ENCODE measurements at regions not wholly inside any gene's neighbourhood (a gene's known extent, or its start where the extent isn't known, plus 50 kb on each side); places are given as distances from the start of the nearest gene placed in this dataset.

DNA sequence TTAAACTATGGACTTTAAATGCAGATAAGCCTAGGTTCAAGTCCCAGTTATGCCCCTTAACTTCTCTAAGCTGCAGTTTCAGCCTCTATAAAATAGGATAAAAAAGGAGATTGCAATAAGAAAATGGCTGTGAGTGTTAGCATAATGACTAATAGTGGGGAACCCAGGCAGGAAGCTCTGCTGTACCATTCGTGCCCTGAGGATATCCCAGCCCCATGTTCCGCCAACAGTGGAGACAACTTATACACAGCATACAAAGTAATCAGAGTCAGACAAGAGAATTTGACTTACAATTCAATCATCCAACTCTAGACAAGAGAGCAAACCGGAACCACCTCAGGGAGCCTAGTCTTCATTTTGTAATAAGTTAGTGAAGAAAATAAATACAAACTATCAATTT, 141.5 kb upstream of the FSTL4 start:
- Histone ChIP-seq H3K4me3 (replicated peaks; ENCODE audit: insufficient read depth, low read length) (no peak overlapping the region), H3K27ac (replicated peaks) (no peak overlapping the region), H3K27me3 (ENCODE audit: insufficient read depth, poor library complexity, severe bottlenecking) (no peaks in the 10 kb centered on the region)
- no peak for DNase-seq (ENCODE audit: low read depth in 1 of 2, low spot score in 1 of 2)
- no peak for TF ChIP-seq GABPA (IDR thresholded peaks at IDR 0.05; ENCODE audit: low read depth)
- TF ChIP-seq POLR2AphosphoS5 (IDR thresholded peaks at IDR 0.05; ENCODE audit: low read depth): no peak
- no peak for TF ChIP-seq SPI1 (IDR thresholded peaks at IDR 0.05; ENCODE audit: borderline replicate concordance, low read depth)
- TF ChIP-seq, protein P1, sequence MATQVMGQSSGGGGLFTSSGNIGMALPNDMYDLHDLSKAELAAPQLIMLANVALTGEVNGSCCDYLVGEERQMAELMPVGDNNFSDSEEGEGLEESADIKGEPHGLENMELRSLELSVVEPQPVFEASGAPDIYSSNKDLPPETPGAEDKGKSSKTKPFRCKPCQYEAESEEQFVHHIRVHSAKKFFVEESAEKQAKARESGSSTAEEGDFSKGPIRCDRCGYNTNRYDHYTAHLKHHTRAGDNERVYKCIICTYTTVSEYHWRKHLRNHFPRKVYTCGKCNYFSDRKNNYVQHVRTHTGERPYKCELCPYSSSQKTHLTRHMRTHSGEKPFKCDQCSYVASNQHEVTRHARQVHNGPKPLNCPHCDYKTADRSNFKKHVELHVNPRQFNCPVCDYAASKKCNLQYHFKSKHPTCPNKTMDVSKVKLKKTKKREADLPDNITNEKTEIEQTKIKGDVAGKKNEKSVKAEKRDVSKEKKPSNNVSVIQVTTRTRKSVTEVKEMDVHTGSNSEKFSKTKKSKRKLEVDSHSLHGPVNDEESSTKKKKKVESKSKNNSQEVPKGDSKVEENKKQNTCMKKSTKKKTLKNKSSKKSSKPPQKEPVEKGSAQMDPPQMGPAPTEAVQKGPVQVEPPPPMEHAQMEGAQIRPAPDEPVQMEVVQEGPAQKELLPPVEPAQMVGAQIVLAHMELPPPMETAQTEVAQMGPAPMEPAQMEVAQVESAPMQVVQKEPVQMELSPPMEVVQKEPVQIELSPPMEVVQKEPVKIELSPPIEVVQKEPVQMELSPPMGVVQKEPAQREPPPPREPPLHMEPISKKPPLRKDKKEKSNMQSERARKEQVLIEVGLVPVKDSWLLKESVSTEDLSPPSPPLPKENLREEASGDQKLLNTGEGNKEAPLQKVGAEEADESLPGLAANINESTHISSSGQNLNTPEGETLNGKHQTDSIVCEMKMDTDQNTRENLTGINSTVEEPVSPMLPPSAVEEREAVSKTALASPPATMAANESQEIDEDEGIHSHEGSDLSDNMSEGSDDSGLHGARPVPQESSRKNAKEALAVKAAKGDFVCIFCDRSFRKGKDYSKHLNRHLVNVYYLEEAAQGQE (IDR thresholded peaks at IDR 0.05; ENCODE audit: insufficient replicate concordance, low read depth): no peak
- TF ChIP-seq, protein P2, sequence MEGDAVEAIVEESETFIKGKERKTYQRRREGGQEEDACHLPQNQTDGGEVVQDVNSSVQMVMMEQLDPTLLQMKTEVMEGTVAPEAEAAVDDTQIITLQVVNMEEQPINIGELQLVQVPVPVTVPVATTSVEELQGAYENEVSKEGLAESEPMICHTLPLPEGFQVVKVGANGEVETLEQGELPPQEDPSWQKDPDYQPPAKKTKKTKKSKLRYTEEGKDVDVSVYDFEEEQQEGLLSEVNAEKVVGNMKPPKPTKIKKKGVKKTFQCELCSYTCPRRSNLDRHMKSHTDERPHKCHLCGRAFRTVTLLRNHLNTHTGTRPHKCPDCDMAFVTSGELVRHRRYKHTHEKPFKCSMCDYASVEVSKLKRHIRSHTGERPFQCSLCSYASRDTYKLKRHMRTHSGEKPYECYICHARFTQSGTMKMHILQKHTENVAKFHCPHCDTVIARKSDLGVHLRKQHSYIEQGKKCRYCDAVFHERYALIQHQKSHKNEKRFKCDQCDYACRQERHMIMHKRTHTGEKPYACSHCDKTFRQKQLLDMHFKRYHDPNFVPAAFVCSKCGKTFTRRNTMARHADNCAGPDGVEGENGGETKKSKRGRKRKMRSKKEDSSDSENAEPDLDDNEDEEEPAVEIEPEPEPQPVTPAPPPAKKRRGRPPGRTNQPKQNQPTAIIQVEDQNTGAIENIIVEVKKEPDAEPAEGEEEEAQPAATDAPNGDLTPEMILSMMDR (IDR thresholded peaks at IDR 0.05; ENCODE audit: insufficient read depth, low read length): no peak

DNA sequence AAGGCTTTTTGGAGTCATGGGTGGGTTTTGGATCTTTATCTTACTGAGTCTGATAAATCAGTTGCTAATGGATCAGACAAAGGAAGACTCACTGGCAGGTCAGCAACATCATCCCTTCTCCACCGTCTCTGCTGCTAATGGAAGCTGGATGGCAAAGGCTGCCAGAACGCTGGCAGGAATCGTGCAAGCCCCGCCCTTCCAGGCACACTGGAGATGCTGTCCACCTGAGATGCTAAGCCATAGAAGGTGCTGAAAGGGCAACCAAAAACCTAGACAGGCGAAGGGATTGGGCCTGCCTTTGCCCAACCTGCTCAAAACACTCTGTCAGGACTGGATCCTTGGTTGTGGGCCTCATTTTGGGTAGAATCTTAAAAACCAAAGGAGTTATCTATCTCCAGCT, 139.5 kb upstream of the FSTL4 start:
- TF ChIP-seq, protein P1 (IDR thresholded peaks at IDR 0.05; ENCODE audit: insufficient replicate concordance, low read depth): no peak
- H3K27ac ChIP-seq (replicated peaks): no peak overlapping the region
- H3K4me3 ChIP-seq (replicated peaks; ENCODE audit: insufficient read depth, low read length): no peak overlapping the region
- no peaks in the 10 kb centered on the region for H3K27me3 ChIP-seq (ENCODE audit: insufficient read depth, poor library complexity, severe bottlenecking)
- no peak for DNase-seq (ENCODE audit: low read depth in 1 of 2, low spot score in 1 of 2)

DNA sequence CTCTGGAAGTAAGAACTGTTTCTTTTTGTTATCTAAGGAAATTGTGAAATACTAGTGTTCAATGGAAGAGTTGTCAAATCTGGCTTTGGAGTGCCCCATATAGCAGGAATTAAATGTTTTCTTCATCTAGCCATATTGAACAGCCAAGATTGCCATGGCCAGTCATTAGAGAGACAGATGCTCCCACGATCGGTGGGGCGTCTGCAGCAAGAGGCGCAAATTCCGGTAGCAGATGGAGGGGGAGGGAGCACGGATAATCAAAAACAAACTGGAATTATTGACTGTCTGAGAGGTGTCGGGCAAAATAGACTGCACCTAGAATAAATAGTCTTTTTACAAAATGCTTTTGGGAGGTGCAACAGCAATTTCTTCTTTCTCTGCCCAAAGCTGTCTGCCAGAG, 139.1 kb upstream of the FSTL4 start:
- H3K27ac ChIP-seq (replicated peaks): no peak overlapping the region
- H3K27me3 ChIP-seq (ENCODE audit: insufficient read depth, poor library complexity, severe bottlenecking): no peaks in the 10 kb centered on the region
- DNase-seq (ENCODE audit: low read depth in 1 of 2, low spot score in 1 of 2): no peak
- no peak overlapping the region for H3K4me3 ChIP-seq (replicated peaks; ENCODE audit: insufficient read depth, low read length)
- TF ChIP-seq, protein P2 (IDR thresholded peaks at IDR 0.05; ENCODE audit: insufficient read depth, low read length): no peak
- TF ChIP-seq, protein P1 (IDR thresholded peaks at IDR 0.05; ENCODE audit: insufficient replicate concordance, low read depth): no peak
- TF ChIP-seq SPI1 (IDR thresholded peaks at IDR 0.05; ENCODE audit: borderline replicate concordance, low read depth): no peak
- TF ChIP-seq POLR2AphosphoS5 (IDR thresholded peaks at IDR 0.05; ENCODE audit: low read depth): no peak
- TF ChIP-seq GABPA (IDR thresholded peaks at IDR 0.05; ENCODE audit: low read depth): no peak

DNA sequence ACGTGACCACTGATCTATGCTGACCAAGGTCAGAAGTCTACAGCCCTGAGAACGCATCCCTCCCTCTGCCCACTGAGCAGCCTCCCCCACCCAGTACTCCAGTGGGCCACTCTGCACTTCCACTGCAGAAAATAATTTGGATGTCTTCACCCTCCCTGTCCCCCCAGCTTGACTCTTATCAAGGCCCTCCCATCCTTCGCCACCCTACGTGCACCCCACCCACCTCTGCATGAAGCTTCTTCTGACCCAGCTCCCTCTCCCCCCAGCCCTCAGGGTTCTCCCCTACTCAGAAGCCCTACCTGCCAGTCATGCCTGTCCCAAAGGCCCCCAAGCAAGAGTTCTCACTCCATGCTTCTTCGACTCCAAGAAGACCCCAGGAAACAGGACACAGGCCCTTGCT, 138.5 kb upstream of the FSTL4 start:
- H3K27me3 ChIP-seq (ENCODE audit: insufficient read depth, poor library complexity, severe bottlenecking): no peaks in the 10 kb centered on the region
- H3K27ac ChIP-seq (replicated peaks): no peak overlapping the region
- H3K4me3 ChIP-seq (replicated peaks; ENCODE audit: insufficient read depth, low read length): no peak overlapping the region
- TF ChIP-seq GABPA (IDR thresholded peaks at IDR 0.05; ENCODE audit: low read depth): no peak
- TF ChIP-seq SPI1 (IDR thresholded peaks at IDR 0.05; ENCODE audit: borderline replicate concordance, low read depth): no peak
- TF ChIP-seq, protein P1 (IDR thresholded peaks at IDR 0.05; ENCODE audit: insufficient replicate concordance, low read depth): no peak
- TF ChIP-seq POLR2AphosphoS5 (IDR thresholded peaks at IDR 0.05; ENCODE audit: low read depth): no peak
- TF ChIP-seq, protein P2 (IDR thresholded peaks at IDR 0.05; ENCODE audit: insufficient read depth, low read length): no peak
- DNase-seq (ENCODE audit: low read depth in 1 of 2, low spot score in 1 of 2): no peak

Data from HL-60 (cell line).